Body of pancreas (tissue), 4 donors: ENCODE measurements at regions not wholly inside any gene's neighbourhood (a gene's known extent, or its start where the extent isn't known, plus 50 kb on each side); places are given as distances from the start of the nearest gene placed in this dataset.
A peak's percentile ranks its signal among the peaks of the same experiment; 100 is the strongest.
"Not testable (repeated sequence)": the region's sequence is repeated elsewhere in the genome, so short reads cannot be mapped to it uniquely, and the experiment has no call there.

ENCODE experiments used
- ATAC-seq: fragments of 150-250 bp; one replicate; pipeline ENCODE4 v1.9.1; 2016
- DNase-seq, 4 donors: peaks; one replicate each; pipeline ENCODE4 v3.0.0-alpha.2; 2019
- H3K27ac ChIP-seq, 4 donors: fragments of 200-600 bp; sonication (generic); 1 replicate in 3 of 4; 2 replicates in 1 of 4; pipeline versions ENCODE4 v1.5.1 to v1.6.1; 2016 to 2019; ENCODE audit warnings: mild to moderate bottlenecking in 1 of 4, mixed read lengths in 1 of 4, moderate library complexity in 1 of 4
- H3K27me3 ChIP-seq, 2 donors: fragments of 200-600 bp; sonication (generic); one replicate each; pipeline ENCODE4 v1.6.0; 2016; ENCODE audit warnings: mild to moderate bottlenecking in 1 of 2
- H3K36me3 ChIP-seq, 2 donors: fragments of 200-600 bp; sonication (generic); replicated peaks in 1 of 2; 2 replicates each; pipeline ENCODE4 v1.5.1; 2016; ENCODE audit warnings: low read depth in 2 of 2; ENCODE audit not compliant: insufficient read depth in 1 of 2
- H3K4me1 ChIP-seq: fragments of 200-600 bp; sonication (generic); one replicate; pipeline ENCODE4 v1.6.0; 2016
- H3K4me3 ChIP-seq, 2 donors: fragments of 200-600 bp; sonication (generic); 1 replicate in 1 of 2; 2 replicates in 1 of 2; pipeline ENCODE4 v1.5.1; 2016 to 2019
- H3K9me3 ChIP-seq, 3 donors: fragments of 200-600 bp; sonication (generic); 1 replicate in 2 of 3; 2 replicates in 1 of 3; pipeline ENCODE4 v1.5.1; 2016
- WGBS, 2 donors: methylation state at CpG; one replicate each; pipeline ENCODE4 v1.1.5; 2017; 5-methylcytosine and 5-hydroxymethylcytosine counted together
- intact Hi-C: fragments of 100-400 bp; cut with DNase I; formaldehyde crosslinking; loops from one replicate; pipeline ENCODE4 v1.15.1; 2023

DNA sequence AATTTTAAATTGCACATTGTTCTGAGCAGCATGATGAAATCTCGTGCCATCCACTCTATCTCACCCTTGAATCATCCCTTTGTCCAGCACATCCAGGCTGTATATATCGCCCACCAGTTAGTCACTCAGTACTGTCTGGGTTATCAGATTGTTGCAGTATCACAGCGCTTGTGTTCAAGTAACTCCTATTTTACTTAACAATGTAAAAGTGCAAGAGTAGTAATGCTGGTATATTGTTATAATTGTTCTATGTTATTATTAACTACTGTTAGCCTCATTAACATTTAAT is 82.8 kb upstream of the NBPF26 start:
- H3K9me3 ChIP-seq, H3K4me1 ChIP-seq, intact Hi-C loops, H3K27me3 ChIP-seq, H3K27ac ChIP-seq, H3K4me3 ChIP-seq, DNase-seq, H3K36me3 ChIP-seq, ATAC-seq: not testable (repeated sequence)
- no CpG with 5 or more reads among the region's 3 CpGs for WGBS, 2 donors

DNA sequence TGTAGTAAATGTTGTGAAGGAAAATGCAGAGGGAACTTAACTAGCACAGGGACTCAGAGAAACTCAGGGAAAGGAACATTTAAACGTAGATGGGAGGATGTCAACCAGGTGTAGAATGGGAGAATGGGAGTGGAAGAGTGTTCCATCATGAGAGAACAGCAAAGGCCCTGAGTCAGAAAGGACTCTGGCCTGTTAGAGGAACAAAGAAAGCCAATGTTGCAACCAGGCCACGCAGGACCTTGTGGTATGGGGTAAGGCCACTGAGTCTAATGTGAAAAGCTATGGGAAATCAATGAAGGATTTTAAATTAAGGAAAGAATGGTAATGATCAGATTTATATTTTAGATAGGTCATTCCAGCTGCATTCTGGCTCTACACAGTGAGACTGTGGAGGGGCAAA is 76.6 kb upstream of the NBPF26 start:
- H3K4me1 ChIP-seq, intact Hi-C loops, H3K9me3 ChIP-seq, H3K27ac ChIP-seq, H3K4me3 ChIP-seq, DNase-seq, ATAC-seq, H3K36me3 ChIP-seq, H3K27me3 ChIP-seq: not testable (repeated sequence)
- WGBS, 2 donors, result no CpG with 5 or more reads among the region's 2 CpGs

DNA sequence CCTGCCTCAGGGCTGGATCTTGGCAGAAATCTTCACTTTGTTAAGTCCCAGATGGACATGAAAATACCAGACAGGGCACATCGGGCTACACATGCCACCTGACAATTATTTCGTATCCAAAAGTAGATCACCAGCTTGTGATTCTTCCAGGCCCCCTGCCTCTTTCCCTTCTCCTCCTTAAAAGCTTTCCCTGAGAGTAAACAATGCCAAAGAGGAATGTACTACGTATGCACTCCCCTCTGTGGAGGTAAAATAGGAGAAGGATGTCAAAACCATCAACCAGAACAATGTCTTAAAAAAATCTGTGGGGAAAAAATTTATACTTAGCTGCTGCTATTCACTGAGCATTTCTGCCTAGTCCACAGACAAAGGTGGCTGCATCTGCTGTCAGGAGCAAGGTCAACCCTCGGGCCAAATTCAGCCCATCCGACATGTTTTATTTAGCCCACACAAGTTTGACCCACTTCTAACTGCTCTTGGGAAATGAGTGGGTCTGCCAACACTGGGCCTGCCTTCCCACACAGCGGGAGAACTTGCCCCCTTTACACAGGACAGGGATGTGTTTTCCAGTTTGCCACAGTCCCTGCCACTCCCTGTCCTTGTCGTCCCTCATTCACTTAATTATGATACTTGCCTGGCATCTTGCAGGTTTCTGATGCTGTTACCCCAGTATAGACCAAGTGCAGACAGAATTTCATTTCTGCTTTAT is 74.7 kb upstream of the NBPF26 start:
- H3K4me3 ChIP-seq, H3K27me3 ChIP-seq, DNase-seq, H3K9me3 ChIP-seq, H3K36me3 ChIP-seq, H3K4me1 ChIP-seq, intact Hi-C loops, ATAC-seq, H3K27ac ChIP-seq: not testable (repeated sequence)
- WGBS, 2 donors, result no CpG with 5 or more reads among the region's 7 CpGs

DNA sequence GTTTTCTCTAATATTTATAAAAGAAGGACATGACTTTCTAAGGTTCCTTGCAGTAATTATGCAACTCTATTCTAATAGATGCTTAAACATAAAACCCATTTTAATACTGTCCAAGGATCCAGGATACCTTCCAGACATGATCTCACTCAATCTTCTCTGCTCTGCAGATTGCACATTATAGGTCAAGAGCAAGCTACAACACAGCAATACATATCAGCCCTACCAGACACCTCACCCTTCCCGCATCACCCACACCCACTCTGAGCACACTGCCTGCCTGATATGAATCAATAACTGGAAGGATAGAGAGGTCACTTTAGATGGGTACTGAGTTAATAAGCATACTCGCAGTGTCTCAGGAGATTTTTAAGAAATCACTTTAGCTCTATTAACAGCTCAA is 74.0 kb upstream of the NBPF26 start:
- intact Hi-C loops, H3K9me3 ChIP-seq, H3K4me1 ChIP-seq, DNase-seq, H3K27me3 ChIP-seq, H3K27ac ChIP-seq, ATAC-seq, H3K4me3 ChIP-seq, H3K36me3 ChIP-seq: not testable (repeated sequence)
- WGBS, 2 donors, result no CpG with 5 or more reads among the region's 2 CpGs

DNA sequence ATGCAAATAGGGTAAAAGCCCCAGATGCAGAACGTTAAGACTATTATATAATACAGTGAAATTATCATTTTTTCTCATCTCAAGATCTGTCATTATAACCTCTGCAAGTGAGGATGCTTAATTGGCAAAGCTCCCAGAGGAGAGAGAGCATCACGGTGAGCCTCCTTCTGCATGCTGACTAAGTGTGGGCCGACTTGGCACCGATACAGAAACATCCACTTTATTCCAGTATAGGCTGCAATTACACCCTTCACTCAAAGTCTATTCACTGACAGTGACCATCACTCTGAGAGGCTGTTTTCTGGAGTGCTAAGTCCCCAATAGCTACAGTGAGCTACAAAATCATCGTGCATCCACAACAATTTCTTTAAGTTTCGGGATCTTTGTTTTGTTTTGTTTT is 69.6 kb upstream of the NBPF26 start:
- ATAC-seq, H3K9me3 ChIP-seq, H3K36me3 ChIP-seq, H3K4me3 ChIP-seq, DNase-seq, H3K27ac ChIP-seq, intact Hi-C loops, H3K27me3 ChIP-seq, H3K4me1 ChIP-seq: not testable (repeated sequence)
- WGBS, 2 donors, result no CpG with 5 or more reads among the region's 6 CpGs

DNA sequence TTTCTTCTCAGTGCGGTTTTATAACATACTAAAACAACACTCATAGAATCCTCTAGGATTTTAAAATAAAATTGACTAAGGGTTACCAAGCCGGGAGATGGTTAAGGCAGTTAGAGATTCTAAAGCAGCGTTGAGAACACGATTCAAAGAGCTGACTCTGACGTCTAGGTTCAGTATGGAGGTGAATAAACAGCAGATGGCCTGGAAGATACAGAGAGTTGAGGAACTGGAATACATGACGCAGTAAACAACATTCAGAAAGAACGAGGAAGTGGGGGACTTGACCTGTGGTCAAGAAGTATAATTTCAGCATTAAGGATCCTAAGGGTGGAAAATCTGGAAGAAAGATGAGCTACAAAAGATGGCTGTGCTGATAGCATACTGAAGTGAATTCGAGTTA is 68.4 kb upstream of the NBPF26 start:
- H3K4me1 ChIP-seq, H3K27me3 ChIP-seq, H3K27ac ChIP-seq, intact Hi-C loops, ATAC-seq, H3K4me3 ChIP-seq, H3K9me3 ChIP-seq, DNase-seq, H3K36me3 ChIP-seq: not testable (repeated sequence)
- WGBS, 2 donors, result no CpG with 5 or more reads among the region's 8 CpGs

DNA sequence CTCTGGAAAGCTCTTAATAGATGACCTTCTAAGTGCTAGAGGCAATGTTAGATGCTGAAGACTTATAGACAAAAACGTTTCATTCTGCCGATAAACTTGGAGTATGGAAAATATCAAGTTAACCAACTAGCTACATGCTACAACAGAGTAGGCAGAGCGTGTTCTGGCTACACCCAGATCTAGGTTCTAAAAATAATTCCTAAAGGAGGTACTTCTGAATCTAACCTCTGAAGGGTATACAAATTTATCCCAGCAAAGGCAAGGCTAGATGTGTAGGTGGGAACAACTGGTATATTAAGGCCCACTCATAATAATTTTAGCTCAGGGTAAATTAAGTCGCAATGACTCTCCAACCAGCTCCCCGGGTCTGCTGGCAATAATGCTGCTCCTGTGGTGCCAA is 67.6 kb upstream of the NBPF26 start:
- H3K9me3 ChIP-seq, H3K4me3 ChIP-seq, H3K4me1 ChIP-seq, intact Hi-C loops, H3K36me3 ChIP-seq, ATAC-seq, DNase-seq, H3K27ac ChIP-seq, H3K27me3 ChIP-seq: not testable (repeated sequence)
- no CpG with 5 or more reads among the region's 5 CpGs for WGBS, 2 donors

DNA sequence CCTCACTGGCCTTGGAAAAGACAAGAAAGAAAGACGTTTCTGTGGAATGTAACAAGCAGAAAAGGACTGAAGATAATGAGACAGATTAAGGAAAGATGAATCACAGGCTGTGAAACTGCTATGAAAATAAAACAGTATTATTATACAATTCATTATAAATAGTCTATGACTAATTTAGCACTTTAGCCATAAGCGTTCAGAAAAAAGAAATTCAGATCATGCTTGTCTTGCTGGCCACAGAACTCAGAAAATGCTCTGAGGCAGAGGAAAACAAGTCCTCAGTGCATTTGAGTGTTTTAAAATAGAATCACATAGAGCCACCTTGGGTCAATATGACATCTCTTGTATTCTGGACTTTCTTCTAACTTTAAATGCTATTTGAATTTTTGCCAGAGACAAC is 65.9 kb upstream of the NBPF26 start:
- no CpG with 5 or more reads among the region's 2 CpGs for WGBS, 2 donors
- ATAC-seq, H3K9me3 ChIP-seq, H3K27me3 ChIP-seq, intact Hi-C loops, H3K4me3 ChIP-seq, DNase-seq, H3K4me1 ChIP-seq, H3K27ac ChIP-seq, H3K36me3 ChIP-seq: not testable (repeated sequence)

DNA sequence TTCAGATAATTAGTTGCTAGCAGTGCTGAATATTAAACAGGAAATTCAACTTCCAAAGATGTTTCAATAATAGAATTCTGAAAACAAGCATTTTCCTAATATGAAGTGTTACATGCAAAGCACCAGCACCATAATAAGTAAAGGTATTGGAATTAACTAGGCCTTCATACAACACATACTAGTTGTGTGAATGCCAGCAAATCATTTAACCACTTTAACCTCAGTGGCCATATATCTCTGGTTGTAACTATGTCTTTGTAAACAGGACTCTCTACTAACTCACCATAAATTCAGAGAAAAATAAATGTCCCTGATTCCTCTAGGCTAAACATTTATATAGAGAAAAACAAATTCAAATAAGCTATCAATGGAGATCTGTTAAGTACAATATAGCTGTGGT is 65.1 kb upstream of the NBPF26 start:
- DNase-seq, H3K4me1 ChIP-seq, H3K27ac ChIP-seq, H3K27me3 ChIP-seq, H3K4me3 ChIP-seq, H3K9me3 ChIP-seq, H3K36me3 ChIP-seq, ATAC-seq, intact Hi-C loops: not testable (repeated sequence)

DNA sequence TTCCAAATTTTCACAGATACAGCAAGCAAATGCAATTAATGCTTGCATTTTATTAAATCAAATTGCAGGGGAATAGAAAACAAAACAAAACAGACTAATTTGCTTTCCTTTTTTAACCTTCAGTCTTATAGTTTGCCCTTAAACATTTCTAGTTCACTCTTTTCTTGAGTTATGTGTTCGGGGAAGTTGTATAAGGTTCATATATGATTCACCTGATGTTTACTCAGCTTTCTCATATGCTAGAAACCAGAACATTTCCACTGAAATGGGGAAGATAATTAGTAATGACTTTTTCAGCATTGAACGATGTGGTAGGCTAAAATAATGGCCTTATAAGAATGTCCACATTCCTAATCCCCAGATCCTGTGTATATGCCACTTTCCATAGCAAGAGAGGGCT is 64.6 kb upstream of the NBPF26 start:
- H3K27me3 ChIP-seq, DNase-seq, ATAC-seq, H3K9me3 ChIP-seq, intact Hi-C loops, H3K36me3 ChIP-seq, H3K27ac ChIP-seq, H3K4me1 ChIP-seq, H3K4me3 ChIP-seq: not testable (repeated sequence)
- no CpG with 5 or more reads among the region's 2 CpGs for WGBS, 2 donors

DNA sequence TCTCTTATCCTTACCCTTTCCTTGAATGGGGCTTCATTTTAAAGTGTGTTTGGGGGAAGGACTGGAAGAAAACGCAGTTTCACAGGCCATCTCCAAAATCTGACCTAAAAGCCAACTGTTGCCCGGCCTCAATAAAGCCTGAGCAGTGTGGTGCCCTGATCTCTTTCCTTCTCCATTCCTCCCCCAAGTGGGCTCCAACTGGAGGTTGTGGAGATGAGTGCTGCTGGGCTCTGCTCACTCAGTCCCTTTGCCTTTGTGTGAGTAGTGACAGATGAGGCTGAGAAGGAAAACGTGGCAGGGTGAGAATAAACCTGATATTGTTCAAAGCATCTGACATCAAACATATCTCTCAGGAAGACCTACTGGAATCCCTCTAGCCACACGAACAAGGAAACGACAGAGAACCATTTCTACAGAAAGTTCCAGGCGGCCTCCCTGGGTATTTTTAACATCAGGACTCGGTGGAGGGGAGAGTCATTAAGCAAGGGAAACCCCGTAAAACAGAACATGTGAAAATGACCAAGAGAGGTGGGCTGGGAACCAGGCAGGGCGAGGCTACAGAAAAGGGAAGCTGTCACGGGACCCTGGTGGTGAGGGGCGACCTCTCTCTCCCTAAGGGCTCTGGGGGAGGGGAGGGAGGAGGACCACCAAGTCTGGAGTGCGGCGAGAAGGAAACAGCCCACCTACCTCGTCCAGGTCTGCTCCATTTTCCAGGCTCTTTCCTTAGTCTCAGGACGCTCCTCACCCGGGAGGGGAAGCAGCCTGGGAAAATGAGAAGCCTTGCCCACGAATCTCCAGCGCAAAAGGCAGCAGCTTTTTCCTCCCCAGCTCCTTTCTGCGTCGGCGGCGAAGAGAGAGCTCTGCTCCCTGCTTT is 59.1 kb upstream of the NBPF26 start:
- H3K4me3 ChIP-seq, H3K9me3 ChIP-seq, H3K27me3 ChIP-seq, H3K4me1 ChIP-seq, intact Hi-C loops, H3K27ac ChIP-seq, H3K36me3 ChIP-seq, ATAC-seq, DNase-seq: not testable (repeated sequence)
- no CpG with 5 or more reads among the region's 22 CpGs for WGBS, 2 donors

DNA sequence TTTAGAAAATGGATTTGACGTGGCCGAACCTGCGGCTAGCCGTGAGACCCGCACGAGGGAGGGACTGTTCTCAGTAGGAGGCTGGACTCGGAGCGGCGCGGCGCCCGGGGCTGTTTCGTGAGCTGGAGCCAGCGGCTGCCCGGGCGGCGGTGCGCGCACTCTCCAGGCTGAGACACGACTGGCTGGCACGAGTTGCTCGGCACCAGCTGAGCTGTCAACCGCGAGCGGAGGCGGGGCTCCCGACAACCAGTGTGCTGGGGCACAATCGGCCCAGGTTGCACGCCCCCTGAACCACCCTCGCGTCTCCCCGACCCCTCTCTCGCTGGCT is 58.5 kb upstream of the NBPF26 start:
- peak; percentile 99 for ATAC-seq
- H3K9me3 ChIP-seq, intact Hi-C loops, H3K27me3 ChIP-seq, H3K27ac ChIP-seq, H3K4me1 ChIP-seq, H3K36me3 ChIP-seq, H3K4me3 ChIP-seq: not testable (repeated sequence)
- no CpG with 5 or more reads among the region's 33 CpGs for WGBS, 2 donors
- peak in 2 of 4 donors; percentile 9 to 49 for DNase-seq
